WTC11 (cell line): ENCODE measurements at regions not wholly inside any gene's neighbourhood (a gene's known extent, or its start where the extent isn't known, plus 50 kb on each side); places are given as distances from the start of the nearest gene placed in this dataset.

ENCODE experiments used
- CTCF ChIP-seq: fragments of 200-600 bp; IDR thresholded peaks from 2 replicates; pipeline ENCODE4 v1.8.0; 2022; ENCODE audit warnings: antibody characterized with exemption
- E2F1 ChIP-seq: sonication (generic); formaldehyde crosslinking; IDR thresholded peaks from 2 replicates; pipeline ENCODE4 v1.8.0; 2022; ENCODE audit warnings: mild to moderate bottlenecking, missing genetic modification reagents
- ESRRA ChIP-seq: sonication (generic); formaldehyde crosslinking; IDR thresholded peaks from 2 replicates; pipeline ENCODE4 v1.8.1; 2022; ENCODE audit warnings: mild to moderate bottlenecking, missing genetic modification reagents, borderline replicate concordance
- FOXJ3 ChIP-seq: sonication (generic); formaldehyde crosslinking; IDR thresholded peaks from 2 replicates; pipeline ENCODE4 v1.9.0; 2021; ENCODE audit warnings: missing genetic modification reagents, mild to moderate bottlenecking, borderline replicate concordance
- JUN ChIP-seq: sonication (generic); formaldehyde crosslinking; IDR thresholded peaks from 2 replicates; pipeline ENCODE4 v1.8.0; 2023; ENCODE audit warnings: mild to moderate bottlenecking, missing genetic modification reagents
- TEAD1 ChIP-seq: sonication (generic); formaldehyde crosslinking; IDR thresholded peaks from 2 replicates; pipeline ENCODE4 v1.8.0; 2022; ENCODE audit warnings: mild to moderate bottlenecking, missing genetic modification reagents
- USF1 ChIP-seq: sonication (generic); formaldehyde crosslinking; IDR thresholded peaks from 2 replicates; pipeline ENCODE4 v1.8.0; 2022; ENCODE audit warnings: mild to moderate bottlenecking, missing genetic modification reagents
- ZBTB21 ChIP-seq: sonication (generic); formaldehyde crosslinking; IDR thresholded peaks from 2 replicates; pipeline ENCODE4 v1.8.1; 2023; ENCODE audit warnings: mild to moderate bottlenecking, missing genetic modification reagents, borderline replicate concordance

GRCh38 chr14:27026097-27026496, 428.3 kb upstream of the NOVA1 start:
- no peak for TF ChIP-seq CTCF
- TF ChIP-seq FOXJ3 (CRISPR knock-in tag): no peak
- no peak for TF ChIP-seq JUN (CRISPR knock-in tag)
- no peak for TF ChIP-seq ESRRA (CRISPR knock-in tag)
- no peak for TF ChIP-seq E2F1 (CRISPR knock-in tag)
- no peak for TF ChIP-seq TEAD1
- no peak for TF ChIP-seq USF1 (CRISPR knock-in tag)
- TF ChIP-seq ZBTB21 (CRISPR knock-in tag): no peak
